Muscle layer of duodenum (tissue), 2 donors: ENCODE measurements at regions not wholly inside any gene's neighbourhood (a gene's known extent, or its start where the extent isn't known, plus 50 kb on each side); places are given as distances from the start of the nearest gene placed in this dataset.
"Not testable (repeated sequence)": the region's sequence is repeated elsewhere in the genome, so short reads cannot be mapped to it uniquely, and the experiment has no call there.

Experiments used
- H3K27ac ChIP-seq: one replicate; pipeline ENCODE4 v1.7.0; 2013; ENCODE audit warnings: mild to moderate bottlenecking, low read length
- H3K27me3 ChIP-seq: one replicate; pipeline ENCODE4 v1.7.0; 2013; ENCODE audit warnings: low read depth, mild to moderate bottlenecking, control low read depth, low read length
- H3K36me3 ChIP-seq, 2 donors: one replicate each; pipeline ENCODE4 v1.7.0; 2013; ENCODE audit warnings: low read length in 2 of 2, control low read depth in 1 of 2, mild to moderate bottlenecking in 1 of 2; ENCODE audit not compliant: insufficient read depth in 2 of 2, control insufficient read depth in 1 of 2
- H3K4me1 ChIP-seq, 2 donors: one replicate each; pipeline ENCODE4 v1.7.0; 2013; ENCODE audit warnings: low read length in 2 of 2, mild to moderate bottlenecking in 2 of 2, control low read depth in 1 of 2, moderate library complexity in 1 of 2; ENCODE audit not compliant: insufficient read depth in 2 of 2, control insufficient read depth in 1 of 2
- H3K4me3 ChIP-seq, 2 donors: one replicate each; pipeline ENCODE4 v1.7.0; 2013; ENCODE audit warnings: low read length in 2 of 2, low read depth in 1 of 2, mild to moderate bottlenecking in 1 of 2
- H3K9me3 ChIP-seq, 2 donors: one replicate each; pipeline ENCODE4 v1.7.0; 2013; ENCODE audit warnings: low read length in 2 of 2, control low read depth in 1 of 2, mild to moderate bottlenecking in 1 of 2; ENCODE audit not compliant: control insufficient read depth in 1 of 2
- donor health status: healthy.

DNA sequence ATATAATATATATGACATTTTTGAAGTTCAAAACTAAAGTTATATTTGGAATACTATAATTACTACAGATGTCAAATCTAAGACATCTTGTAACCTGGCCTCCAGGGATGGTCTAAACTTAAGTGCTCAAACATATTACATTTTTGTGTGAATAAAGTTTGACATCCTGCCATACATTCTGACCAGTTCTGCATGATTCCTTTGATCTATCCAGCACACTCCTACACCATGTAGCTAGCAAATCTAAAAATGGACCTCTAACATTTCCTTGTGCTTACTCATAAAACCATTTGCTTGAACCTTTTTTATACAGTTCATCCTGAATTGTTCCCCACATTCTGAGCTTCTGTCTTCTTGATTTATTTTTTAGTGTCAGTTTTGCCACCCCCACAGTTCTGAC is 294.3 kb upstream of the ZNF804A start:
- Histone ChIP-seq H3K9me3 (no peaks in the 10 kb centered on the region), H3K4me3 (no peak overlapping the region), H3K36me3 (no peaks in the 10 kb centered on the region), H3K4me1 (no peaks in the 10 kb centered on the region), H3K27me3 (no peaks in the 10 kb centered on the region), H3K27ac (no peak overlapping the region)

DNA sequence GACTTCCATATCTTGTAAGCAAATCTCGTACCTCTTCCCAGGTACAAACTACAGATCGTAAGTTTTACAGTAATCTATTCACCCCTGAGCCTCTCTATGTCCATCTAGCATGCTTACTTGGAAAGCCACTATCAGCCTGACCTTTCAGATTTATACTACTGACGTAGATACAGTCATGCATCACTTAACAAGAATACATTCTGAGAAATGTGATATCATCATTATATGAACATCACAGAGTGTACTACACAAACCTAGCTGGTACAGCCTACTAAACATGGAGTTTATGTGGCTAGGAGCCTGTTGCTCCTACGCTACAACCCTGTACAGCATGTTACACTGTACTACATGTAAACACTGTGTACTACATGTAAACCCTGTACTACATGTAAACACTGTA is 293.2 kb upstream of the ZNF804A start:
- Histone ChIP-seq H3K27me3 (no peaks in the 10 kb centered on the region), H3K36me3 (no peaks in the 10 kb centered on the region)

DNA sequence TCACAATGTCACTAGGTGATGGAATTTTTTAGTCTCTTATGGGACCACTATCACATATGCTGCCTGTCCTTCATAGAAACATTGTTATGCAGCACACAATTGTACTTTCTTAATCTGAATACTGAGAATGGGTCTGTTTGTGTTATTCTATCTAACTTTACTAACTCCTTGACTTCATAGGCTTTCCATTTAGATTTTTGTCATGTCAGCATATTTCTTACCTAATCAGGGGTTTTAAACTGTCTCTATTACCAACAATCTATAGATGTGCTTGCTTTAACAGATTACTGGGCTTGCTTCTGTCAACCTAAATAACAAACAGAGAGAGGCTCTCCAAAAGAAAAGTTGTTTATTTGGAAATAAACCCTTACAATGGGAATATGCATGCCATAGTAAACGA is 289.6 kb upstream of the ZNF804A start:
- H3K4me1 ChIP-seq = no peaks in the 10 kb centered on the region
- H3K9me3 ChIP-seq = no peaks in the 10 kb centered on the region
- H3K27ac ChIP-seq = no peak overlapping the region
- H3K4me3 ChIP-seq = no peak overlapping the region
- H3K27me3 ChIP-seq = no peaks in the 10 kb centered on the region
- H3K36me3 ChIP-seq = no peaks in the 10 kb centered on the region

More for the DNA sequence above, 293.2 kb upstream of the ZNF804A start:
- no peaks in the 10 kb centered on the region for H3K9me3 ChIP-seq
- no peaks in the 10 kb centered on the region for H3K4me1 ChIP-seq
- H3K27ac ChIP-seq = no peak overlapping the region
- no peak overlapping the region for H3K4me3 ChIP-seq

GRCh38 chr2:184312970-184313369 is 285.4 kb upstream of the ZNF804A start:
- Histone ChIP-seq H3K27ac (no peak overlapping the region), H3K27me3 (no peaks in the 10 kb centered on the region), H3K36me3 (no peaks in the 10 kb centered on the region), H3K4me1 (no peaks in the 10 kb centered on the region), H3K4me3 (no peak overlapping the region), H3K9me3 (no peaks in the 10 kb centered on the region)

DNA sequence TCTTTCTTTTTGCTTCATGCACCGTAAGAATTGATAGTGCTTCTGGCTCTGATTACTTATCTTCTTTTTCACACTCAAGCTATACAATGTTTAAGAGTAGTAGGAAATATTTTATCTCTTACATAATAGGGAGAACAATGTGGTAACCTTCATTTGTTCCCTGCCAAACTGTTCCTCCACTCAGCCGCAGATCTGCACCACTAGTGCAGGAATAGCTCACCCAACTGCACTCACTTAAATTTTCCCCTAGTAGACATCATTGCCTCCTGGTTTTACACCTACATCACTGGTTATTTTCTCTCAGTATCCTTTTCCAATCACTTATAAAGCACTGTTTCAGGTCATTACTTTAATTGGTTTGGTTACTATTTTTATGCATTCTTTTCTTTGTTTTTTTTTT is 283.5 kb upstream of the ZNF804A start:
- Histone ChIP-seq H3K4me3 (no peak overlapping the region), H3K27me3 (no peaks in the 10 kb centered on the region), H3K36me3 (no peaks in the 10 kb centered on the region), H3K4me1 (no peaks in the 10 kb centered on the region), H3K27ac (no peak overlapping the region), H3K9me3 (no peaks in the 10 kb centered on the region)

DNA sequence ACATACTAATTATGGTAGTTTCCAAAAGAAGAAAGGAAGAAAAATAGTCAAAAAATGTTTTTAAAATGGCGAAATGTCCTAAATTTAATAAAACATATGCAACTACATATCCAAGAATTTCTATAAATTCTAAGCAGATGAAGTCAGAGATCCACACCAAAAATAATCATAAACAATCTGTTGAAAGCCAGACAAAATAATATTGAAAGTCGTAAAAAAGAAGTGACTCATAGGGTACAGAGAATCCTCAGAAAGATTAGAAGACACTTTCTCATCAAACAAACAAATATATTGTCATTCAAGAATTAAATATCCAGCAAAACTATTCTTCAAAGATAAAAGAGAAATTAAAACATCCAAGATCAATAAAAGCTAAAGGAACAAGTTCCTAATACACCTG is 281.4 kb upstream of the ZNF804A start:
- Histone ChIP-seq H3K27me3 (no peaks in the 10 kb centered on the region), H3K27ac (no peak overlapping the region), H3K36me3 (no peaks in the 10 kb centered on the region), H3K4me1 (no peaks in the 10 kb centered on the region), H3K4me3 (no peak overlapping the region), H3K9me3 (no peaks in the 10 kb centered on the region)

DNA sequence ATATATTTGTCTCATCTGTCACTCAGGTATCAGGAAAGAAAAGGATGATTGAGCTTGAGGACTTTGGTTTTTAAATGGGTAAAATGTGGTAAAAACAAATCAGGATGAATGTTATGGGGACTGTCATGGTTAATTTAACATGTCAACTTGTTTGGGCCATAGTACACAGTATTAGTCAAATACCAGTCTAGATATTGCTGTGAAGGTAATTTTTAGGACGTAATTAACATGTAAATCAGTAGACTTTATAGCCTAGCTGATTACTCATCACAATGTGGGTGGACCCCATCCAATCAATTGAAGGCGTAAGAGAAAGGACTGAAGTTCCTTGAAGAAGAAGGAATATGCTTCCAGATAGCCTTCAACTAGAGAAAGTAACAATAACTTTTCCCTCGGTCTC is 275.7 kb upstream of the ZNF804A start:
- no peaks in the 10 kb centered on the region for H3K27me3 ChIP-seq
- H3K36me3 ChIP-seq = no peaks in the 10 kb centered on the region
- H3K4me3 ChIP-seq = no peak overlapping the region
- no peaks in the 10 kb centered on the region for H3K9me3 ChIP-seq
- no peaks in the 10 kb centered on the region for H3K4me1 ChIP-seq
- H3K27ac ChIP-seq = no peak overlapping the region

DNA sequence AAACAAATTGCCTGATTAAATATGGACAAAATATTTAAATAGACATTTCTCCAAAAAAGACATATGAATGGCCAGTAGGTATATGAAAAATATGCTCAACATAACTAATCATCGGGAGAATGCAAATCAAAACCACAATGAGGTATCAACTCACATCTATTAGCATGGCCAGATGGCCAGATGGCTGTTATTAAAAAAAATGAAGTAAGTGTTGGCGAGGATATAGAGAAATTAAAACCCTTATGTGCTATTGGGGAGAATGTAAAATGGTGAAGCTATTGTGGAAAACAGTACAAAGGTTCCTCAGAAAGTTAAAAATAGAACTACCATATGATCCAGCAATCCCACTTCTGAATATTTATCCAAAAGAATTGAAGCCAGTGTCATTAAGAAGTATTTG is 272.3 kb upstream of the ZNF804A start:
- no peaks in the 10 kb centered on the region for H3K27me3 ChIP-seq
- no peak overlapping the region for H3K27ac ChIP-seq
- H3K36me3 ChIP-seq = no peaks in the 10 kb centered on the region
- H3K4me3 ChIP-seq = no peak overlapping the region
- no peaks in the 10 kb centered on the region for H3K4me1 ChIP-seq
- H3K9me3 ChIP-seq = no peaks in the 10 kb centered on the region

GRCh38 chr2:184327805-184328204 is 270.5 kb upstream of the ZNF804A start:
- not testable (repeated sequence) for H3K4me1 ChIP-seq, H3K36me3 ChIP-seq, H3K27me3 ChIP-seq, H3K27ac ChIP-seq, H3K4me3 ChIP-seq, H3K9me3 ChIP-seq

DNA sequence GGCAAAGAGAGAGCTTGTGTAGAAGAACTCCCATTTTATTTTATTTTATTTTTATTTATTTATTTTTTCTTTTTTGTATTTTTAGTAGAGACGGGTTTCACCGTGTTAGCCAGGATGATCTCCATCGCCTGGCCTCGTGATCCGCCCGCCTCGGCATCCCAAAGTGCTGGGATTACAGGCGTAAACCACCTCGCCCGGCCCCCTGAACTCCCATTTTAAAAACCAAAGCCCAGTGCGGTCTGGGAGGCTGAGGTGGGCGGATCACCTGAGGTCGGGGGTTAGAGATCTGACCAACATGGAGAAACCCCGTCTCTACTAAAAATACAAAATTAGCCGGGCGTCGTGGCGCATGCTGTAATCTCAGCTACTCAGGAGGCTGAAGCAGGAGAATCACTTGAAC is 267.8 kb upstream of the ZNF804A start:
- H3K4me3 ChIP-seq, H3K9me3 ChIP-seq, H3K27ac ChIP-seq, H3K4me1 ChIP-seq, H3K36me3 ChIP-seq, H3K27me3 ChIP-seq: not testable (repeated sequence)

DNA sequence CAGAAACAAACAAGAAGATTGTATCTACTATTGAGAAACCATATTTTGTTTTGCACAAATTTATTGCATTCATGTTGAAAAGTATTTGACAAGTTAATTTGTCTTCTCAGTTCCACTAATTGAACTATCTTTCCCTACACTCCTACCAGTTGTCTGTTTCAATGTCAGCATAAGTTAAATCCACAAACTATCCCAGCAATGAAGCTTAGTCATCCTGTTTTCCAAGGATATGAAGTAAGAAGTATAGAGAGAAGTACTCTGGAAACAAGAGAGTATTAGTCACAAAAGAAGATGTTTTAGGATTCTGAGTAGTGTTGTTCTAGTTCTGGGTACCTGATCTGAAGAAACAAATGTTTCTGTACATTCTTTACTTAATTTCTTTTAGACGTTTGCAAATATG is 261.6 kb upstream of the ZNF804A start:
- no peak overlapping the region for H3K27ac ChIP-seq
- H3K27me3 ChIP-seq = no peaks in the 10 kb centered on the region
- H3K4me3 ChIP-seq = no peak overlapping the region
- H3K4me1 ChIP-seq = no peaks in the 10 kb centered on the region
- no peaks in the 10 kb centered on the region for H3K36me3 ChIP-seq
- H3K9me3 ChIP-seq = no peaks in the 10 kb centered on the region

GRCh38 chr2:184338771-184339170 is 259.6 kb upstream of the ZNF804A start:
- Histone ChIP-seq H3K27me3 (no peaks in the 10 kb centered on the region), H3K9me3 (no peaks in the 10 kb centered on the region), H3K36me3 (no peaks in the 10 kb centered on the region), H3K27ac (no peak overlapping the region), H3K4me3 (no peak overlapping the region), H3K4me1 (no peaks in the 10 kb centered on the region)
